ENCODE measurements at regions not wholly inside any gene's neighbourhood (a gene's known extent, or its start where the extent isn't known, plus 50 kb on each side); places are given as distances from the start of the nearest gene placed in this dataset.

- TF ChIP-seq INSM2 (tag by site-specific recombination; IDR thresholded peaks at IDR 0.05), result no peak
- TF ChIP-seq HIC1 (tag by site-specific recombination; IDR thresholded peaks at IDR 0.05), result no peak
- no peak for TF ChIP-seq ZNF792 (tag by site-specific recombination; IDR thresholded peaks at IDR 0.05)
- no peak for TF ChIP-seq ATF2 (tag by site-specific recombination; IDR thresholded peaks at IDR 0.05; ENCODE audit: low read depth)
- no peak for TF ChIP-seq ZFP41 (tag by site-specific recombination; IDR thresholded peaks at IDR 0.05; ENCODE audit: borderline replicate concordance)
- no peak for TF ChIP-seq REPIN1 (tag by site-specific recombination; IDR thresholded peaks at IDR 0.05; ENCODE audit: low read depth)
Observed at GRCh38 chr6:2426561-2427340, 181.3 kb upstream of the GMDS start (continued).

GRCh38 chr6:2416128-2416712, 170.8 kb upstream of the GMDS start:
- no peak overlapping the region for H3K4me3 ChIP-seq (ENCODE audit: low read depth, low read length)
- no peak overlapping the region for H3K27ac ChIP-seq (ENCODE audit: extremely low read depth, low read depth, low read length)
- CTCF ChIA-PET, result interaction anchor here (1.7 kb wide), 1 partner anchor 218 kb away, joined by 5 read pairs; no protein-coding TSS in a partner anchor
- POLR2A ChIA-PET, result interaction anchor here (0.5 kb wide), 1 partner anchor 691 kb away, joined by 4 read pairs; no protein-coding TSS in a partner anchor
- no peaks in the 10 kb centered on the region for H3K36me3 ChIP-seq (ENCODE audit: control insufficient read depth in 2 of 2, insufficient read depth in 1 of 2, low read length in 2 of 2)
- no peaks in the 10 kb centered on the region for H3K9me3 ChIP-seq (ENCODE audit: control insufficient read depth, insufficient read depth, low read depth, low read length)
- TF ChIP-seq ZNF521 (tag by site-specific recombination; IDR thresholded peaks at IDR 0.05), result peak; percentile 94; the same call in 1 of the 2 replicates
- TF ChIP-seq PRDM1 (tag by site-specific recombination; IDR thresholded peaks at IDR 0.05), result peak; percentile 99
- TF ChIP-seq IKZF3 (tag by site-specific recombination; IDR thresholded peaks at IDR 0.05), result no peak
- peak; percentile 15; the same call in 1 of the 2 replicates for TF ChIP-seq ZNF266 (tag by site-specific recombination; IDR thresholded peaks at IDR 0.05; ENCODE audit: low read depth)
- TF ChIP-seq CTCF (tag by site-specific recombination; IDR thresholded peaks at IDR 0.05), result no peak
- TF ChIP-seq ZNF138 (tag by site-specific recombination; IDR thresholded peaks at IDR 0.05; ENCODE audit: borderline replicate concordance), result no peak
- 0 out of 2 replicates have a peak, but pooled peaks have one; percentile 38 for TF ChIP-seq BCL6B (tag by site-specific recombination; IDR thresholded peaks at IDR 0.05)
- TF ChIP-seq ZNF777 (tag by site-specific recombination; IDR thresholded peaks at IDR 0.05; ENCODE audit: borderline replicate concordance), result 0 out of 2 replicates have a peak, but pooled peaks have one; percentile 26
- peak; percentile 99 for TF ChIP-seq ZNF366 (tag by site-specific recombination; conservative IDR thresholded peaks at IDR 0.05)
- TF ChIP-seq ZNF776 (tag by site-specific recombination; IDR thresholded peaks at IDR 0.05; ENCODE audit: borderline replicate concordance), result peak; percentile 76; the same call in 1 of the 2 replicates
- no peaks in the 10 kb centered on the region for H3K4me1 ChIP-seq (ENCODE audit: control insufficient read depth, insufficient read depth, low read length)
